ENCODE measurements at regions not wholly inside any gene's neighbourhood (a gene's known extent, or its start where the extent isn't known, plus 50 kb on each side); places are given as distances from the start of the nearest gene placed in this dataset.

GRCh38 chr7:114130866-114131265 lies 212.1 kb upstream of the PPP1R3A start:
- TF ChIP-seq CTCF (IDR thresholded peaks at IDR 0.05), result no peak

- no peak for TF ChIP-seq CTCF (IDR thresholded peaks at IDR 0.05)
These were observed 210.1 kb upstream of the PPP1R3A start for GRCh38 chr7:114128880-114129279.

- TF ChIP-seq CTCF (IDR thresholded peaks at IDR 0.05), result no peak
These were observed 207.3 kb upstream of the PPP1R3A start for GRCh38 chr7:114126095-114126494.

GRCh38 chr7:114112806-114113205 lies 194.0 kb upstream of the PPP1R3A start:
- TF ChIP-seq CTCF (IDR thresholded peaks at IDR 0.05), result no peak

- TF ChIP-seq CTCF (IDR thresholded peaks at IDR 0.05), result no peak
These were observed 191.9 kb upstream of the PPP1R3A start for GRCh38 chr7:114110666-114111065.

GRCh38 chr7:114109721-114110120 lies 190.9 kb upstream of the PPP1R3A start:
- TF ChIP-seq CTCF (IDR thresholded peaks at IDR 0.05), result no peak

- TF ChIP-seq CTCF (IDR thresholded peaks at IDR 0.05), result no peak
These were observed 190.5 kb upstream of the PPP1R3A start for GRCh38 chr7:114109304-114109703.

- no peak for TF ChIP-seq CTCF (IDR thresholded peaks at IDR 0.05)
These were observed 189.7 kb upstream of the PPP1R3A start for GRCh38 chr7:114108510-114108909.

Data from LNCAP (cell line).